NCI-H82 (cell line): ENCODE measurements at regions not wholly inside any gene's neighbourhood (a gene's known extent, or its start where the extent isn't known, plus 50 kb on each side); places are given as distances from the start of the nearest gene placed in this dataset.

Experiments
- DNase-seq: peaks from one replicate; lab custom pipeline; 2025; lab: John Stamatoyannopoulos, UW

DNA sequence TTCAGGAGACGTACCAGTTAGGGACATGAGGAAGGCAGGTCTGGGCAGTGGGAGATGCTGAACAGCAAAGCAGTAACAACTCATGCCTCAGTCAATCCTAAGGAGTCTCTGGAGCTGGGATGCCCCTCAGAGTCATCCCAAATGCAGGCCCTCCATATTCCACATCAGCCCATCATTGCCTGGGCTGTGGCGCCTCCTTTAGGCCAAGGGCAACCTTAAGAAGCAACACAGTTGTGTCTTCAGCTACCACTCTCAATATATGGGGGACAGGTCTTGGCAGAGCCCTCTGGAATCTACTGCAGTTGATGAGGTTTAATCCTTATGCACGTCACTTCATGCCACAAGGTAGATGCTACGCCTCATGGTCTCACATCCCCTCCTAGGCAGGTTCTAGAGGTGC is 682.0 kb upstream of the RAB6C start:
- no peak for DNase-seq

- no peak for DNase-seq
Measured at GRCh38 chr2:129299338-129299737, 680.1 kb upstream of the RAB6C start.

DNA sequence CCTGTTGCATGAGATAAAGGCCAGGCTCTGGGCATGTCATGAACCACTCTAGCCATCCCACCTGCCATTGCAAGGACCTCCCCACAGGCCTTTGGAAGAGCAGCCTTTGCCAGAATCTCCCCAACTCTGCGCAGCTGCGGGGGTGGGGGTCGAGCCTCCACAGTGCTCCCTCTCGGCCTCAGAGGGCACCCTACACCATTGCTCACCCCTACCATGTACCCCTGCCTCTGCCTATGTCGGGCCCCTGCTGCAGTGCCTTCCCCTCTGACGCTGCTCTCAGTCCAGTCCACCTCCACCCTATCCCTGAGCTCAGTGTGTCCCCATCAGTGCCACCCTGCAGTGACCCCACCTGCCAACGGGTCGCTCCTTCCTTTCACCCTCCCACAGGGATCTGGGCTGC is 679.7 kb upstream of the RAB6C start:
- DNase-seq: no peak

GRCh38 chr2:129300456-129300855 is 679.0 kb upstream of the RAB6C start:
- no peak for DNase-seq

- no peak for DNase-seq
Measured at GRCh38 chr2:129301431-129301913, 678.0 kb upstream of the RAB6C start.

- DNase-seq: no peak
Measured at GRCh38 chr2:129302106-129302505, 677.4 kb upstream of the RAB6C start.

- DNase-seq: no peak
Measured at GRCh38 chr2:129302561-129303183, 676.8 kb upstream of the RAB6C start.

DNA sequence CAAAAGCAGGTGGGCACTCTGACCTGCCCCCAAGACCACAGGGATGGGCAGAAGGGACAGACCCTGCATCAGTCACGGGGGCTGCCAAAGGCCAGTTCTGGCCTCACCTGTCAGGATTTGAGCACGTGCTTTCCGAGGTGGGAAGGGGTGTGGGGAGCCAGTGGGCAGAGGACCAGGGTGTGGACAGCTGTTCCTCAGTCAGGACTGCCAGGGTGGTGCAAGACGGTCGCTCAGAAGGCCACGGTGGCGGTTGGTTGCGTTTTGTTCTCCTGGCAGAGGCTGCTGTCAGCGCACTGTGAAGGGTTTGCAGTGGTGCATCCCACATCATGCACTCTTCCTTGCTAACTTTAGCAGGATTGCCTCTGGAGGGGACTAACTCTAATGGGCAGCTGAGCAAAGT is 665.3 kb upstream of the RAB6C start:
- no peak for DNase-seq

DNA sequence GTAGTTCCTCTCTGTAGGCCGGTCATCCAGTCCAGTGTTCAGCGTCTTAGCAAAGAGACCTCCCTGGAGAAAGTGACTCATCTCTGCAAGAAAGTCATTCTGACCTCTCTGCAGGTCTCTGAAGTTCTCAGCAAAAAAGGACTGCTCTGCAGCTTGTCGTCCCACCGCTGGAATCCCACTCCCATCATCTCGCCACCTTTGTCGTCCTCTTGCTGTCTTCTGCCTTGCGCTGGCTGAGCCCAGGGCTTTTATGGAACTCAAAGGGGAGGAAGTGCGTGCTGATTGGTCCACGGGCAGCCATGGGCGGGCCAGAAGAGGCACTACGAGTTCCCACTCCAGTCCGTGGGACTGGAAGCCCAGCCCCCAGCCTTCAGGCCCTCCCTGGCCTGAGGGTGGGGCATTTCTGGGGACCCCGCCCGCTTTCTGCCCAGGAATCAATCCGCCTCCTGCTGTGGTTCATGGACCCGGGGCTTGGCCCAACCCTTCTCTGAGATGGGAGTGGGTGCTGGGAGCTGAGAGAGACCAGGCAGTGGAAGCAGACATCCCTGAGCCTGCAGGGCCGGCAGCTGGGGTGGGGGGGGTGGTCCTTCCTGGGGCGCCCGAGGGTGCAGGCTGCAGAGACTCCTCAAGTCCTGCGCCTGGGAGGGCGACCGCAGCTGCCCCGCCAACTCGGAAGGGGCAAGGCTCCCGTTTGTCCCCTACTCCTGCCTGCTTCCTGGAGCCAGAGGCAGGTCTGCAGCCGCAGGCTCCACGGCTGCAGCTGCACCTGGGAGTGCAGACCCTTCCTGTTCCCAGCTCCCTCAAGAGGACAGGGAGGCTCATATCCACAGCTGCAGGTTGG is 660.7 kb upstream of the RAB6C start:
- no peak for DNase-seq

DNA sequence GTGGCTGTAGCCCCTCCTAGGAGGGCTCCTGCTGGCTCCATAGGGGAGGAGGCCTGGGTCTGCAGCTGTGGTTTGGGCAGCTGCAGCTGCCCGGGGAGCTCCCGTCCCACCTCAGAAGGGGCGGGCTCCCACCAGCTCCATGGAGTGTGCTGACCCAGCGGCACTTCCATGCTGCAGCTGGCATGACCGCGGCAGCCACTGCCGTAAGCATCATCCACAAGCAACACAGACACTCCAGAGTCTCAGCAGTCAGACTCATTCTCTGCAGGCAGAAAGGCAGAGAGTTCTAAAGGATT is 660.1 kb upstream of the RAB6C start:
- no peak for DNase-seq

- DNase-seq: no peak
Measured at GRCh38 chr2:129320288-129320687, 659.2 kb upstream of the RAB6C start.

DNA sequence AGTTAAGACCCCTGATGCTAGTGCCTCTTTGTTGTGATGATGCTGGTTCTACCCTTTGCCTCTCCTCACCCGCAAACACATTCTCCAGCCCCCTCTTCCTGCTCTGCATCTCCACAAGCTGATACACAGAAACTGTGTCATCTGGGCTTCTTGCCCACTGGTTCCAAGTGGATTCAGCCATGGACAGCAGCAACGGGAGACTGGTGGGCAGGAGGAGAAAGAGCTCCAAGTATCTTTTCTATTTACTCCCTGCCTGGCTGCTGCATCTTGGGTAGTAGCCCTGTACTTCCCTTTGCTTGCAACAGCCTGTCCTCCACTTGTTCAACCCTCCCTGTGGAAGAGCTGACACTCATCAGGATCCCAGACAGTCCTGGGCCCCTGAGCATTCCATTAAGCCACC is 655.1 kb upstream of the RAB6C start:
- no peak for DNase-seq

DNA sequence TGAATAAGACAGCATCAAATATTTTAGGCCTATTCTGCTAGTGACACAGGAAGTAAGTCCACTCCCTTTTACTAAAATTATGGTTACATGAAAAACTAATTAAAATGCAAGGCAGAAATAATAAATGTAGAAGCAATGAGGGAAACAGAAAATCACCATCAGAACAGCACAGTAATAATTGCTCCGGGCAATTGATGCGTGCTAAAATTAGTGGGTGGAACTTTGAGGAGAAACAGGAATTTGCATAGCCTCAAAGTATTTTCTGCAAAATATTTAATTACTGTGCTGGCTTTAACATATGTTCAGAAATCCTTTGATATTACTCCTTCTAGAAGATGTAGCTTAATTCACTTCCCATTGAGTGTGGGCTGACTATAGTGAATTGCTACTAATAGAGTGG is 654.3 kb upstream of the RAB6C start:
- DNase-seq: no peak

GRCh38 chr2:129329574-129329973 is 649.9 kb upstream of the RAB6C start:
- DNase-seq: no peak

DNA sequence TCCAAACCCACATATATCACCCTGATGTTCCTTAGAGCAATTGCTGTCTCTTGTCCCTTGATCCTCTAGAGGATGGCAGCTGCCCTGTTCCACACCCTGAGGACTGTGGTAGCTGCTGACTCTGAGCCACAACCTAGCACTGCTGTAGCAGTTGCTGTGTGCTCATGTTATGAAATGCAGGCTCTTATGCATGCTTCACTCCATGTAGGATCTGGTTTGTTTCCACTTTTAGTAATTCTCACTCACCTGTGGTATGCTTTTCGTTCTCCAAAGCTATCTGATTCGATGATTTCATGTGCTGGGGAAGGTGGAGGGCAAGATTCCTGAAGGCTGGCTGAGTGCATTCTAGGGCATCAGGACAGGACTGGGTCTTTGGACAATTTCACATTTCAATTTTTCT is 649.0 kb upstream of the RAB6C start:
- DNase-seq: no peak

DNA sequence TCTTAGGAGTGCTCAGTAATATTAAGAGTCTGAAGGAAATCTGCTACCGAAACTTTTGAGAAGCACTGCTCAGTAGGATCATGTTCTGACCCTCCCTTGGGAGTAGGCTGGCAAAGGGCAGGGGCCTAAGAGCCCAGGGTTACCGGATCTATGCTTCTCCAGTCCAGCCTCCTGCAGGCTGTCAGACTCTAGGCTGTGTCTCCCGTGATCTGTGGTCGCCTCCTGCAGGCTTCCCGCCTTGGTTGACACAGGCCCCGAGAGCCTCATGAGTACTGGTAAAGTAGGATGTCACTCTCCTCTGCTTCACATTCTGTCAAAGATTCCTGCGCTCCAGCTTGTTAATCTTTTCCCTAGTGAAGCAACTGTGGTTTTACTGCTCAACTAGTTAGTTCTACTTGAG is 647.8 kb upstream of the RAB6C start:
- peak; percentile 3 for DNase-seq

GRCh38 chr2:129334128-129334527 is 645.3 kb upstream of the RAB6C start:
- DNase-seq: no peak

DNA sequence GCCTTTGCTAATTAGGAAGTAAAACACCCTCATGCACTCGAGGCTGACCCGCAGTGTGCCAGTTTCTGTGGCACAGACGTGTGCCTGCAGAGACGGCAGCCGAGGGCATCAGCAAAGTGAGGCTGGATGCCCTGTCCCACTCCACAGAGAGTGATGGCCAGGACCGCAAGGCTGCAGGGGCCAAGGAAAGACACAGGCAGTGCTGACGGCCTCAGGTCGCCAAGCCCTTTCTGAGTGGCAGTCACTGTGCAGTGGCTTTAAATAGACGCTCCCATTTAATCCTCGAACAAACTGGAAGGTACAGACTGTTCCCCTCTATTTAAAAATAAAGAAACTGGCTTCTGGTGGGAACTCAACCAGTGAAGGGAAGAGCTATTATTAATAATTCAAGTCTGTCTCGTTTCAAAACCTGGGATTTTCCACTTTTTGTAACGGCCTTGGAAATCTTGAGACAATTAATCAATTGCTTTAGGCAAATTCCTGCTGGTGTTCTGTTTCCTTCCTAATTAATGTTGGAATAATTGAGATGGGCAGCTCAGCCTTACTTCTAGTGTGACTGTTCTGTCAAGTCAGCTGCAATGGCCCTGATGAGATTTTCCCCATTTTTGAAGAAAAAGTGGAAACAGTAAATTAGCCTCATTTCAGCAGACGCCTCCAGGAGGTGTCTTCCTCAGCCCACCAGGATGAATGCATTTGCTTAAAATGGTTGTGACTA is 644.6 kb upstream of the RAB6C start:
- no peak for DNase-seq

GRCh38 chr2:129336276-129336675 is 643.2 kb upstream of the RAB6C start:
- no peak for DNase-seq

GRCh38 chr2:129337076-129337475 is 642.4 kb upstream of the RAB6C start:
- peak; percentile 1 for DNase-seq

DNA sequence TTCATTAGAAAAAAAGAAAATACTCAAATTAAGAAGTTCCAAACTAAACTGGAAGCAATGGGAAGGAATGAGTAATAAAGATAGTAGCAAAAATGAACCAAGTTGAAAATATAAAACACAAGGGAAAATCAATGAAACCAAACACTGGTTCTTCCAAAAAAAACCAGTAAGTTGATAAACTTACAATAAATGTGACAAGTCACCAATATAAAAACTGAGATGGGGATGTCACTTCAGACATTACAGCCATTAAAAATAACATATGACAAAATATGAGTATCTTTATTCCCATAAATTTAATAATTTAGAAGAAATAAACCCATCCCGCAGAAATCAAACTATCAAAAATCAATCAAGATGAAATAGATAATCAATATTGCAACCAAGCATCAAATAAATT is 633.9 kb upstream of the RAB6C start:
- no peak for DNase-seq

DNA sequence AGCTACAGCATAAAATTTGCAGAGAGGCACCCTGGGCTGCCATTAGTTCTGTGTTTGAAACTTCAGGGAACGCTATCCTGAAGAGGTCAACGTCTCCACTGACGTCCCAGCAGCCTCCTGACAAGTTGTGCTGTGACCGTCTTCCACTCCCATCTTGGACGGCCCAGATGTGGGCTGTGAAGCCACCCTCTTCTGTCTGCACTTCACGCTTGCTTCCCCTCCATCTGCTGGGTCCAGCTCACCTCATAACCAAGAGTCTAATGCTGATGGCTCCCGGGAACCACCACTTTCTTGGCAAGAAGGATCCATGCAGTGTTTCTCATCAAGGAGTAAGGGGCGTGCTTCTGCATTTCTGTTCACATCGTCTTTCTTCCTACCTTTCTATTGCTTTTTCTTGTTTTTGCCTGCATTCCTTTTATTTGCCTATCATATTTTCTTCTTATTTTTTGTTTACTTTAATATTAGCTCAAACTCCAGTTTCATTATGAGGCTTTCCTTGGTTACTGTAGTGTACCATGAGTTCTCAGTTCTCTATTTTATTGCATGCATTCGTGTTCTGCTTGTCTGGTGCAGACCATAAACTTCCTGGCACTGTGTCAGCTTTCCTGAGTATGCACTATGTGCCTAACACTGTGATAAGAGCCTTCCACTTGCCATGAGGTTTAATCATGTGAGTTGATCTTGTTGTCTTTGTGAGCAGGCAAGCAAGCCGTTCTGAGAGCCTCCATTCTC is 631.8 kb upstream of the RAB6C start:
- DNase-seq: no peak

- DNase-seq: no peak
Measured at GRCh38 chr2:129354631-129355030, 624.8 kb upstream of the RAB6C start.
